AG04450 (cell line): ENCODE measurements at regions not wholly inside any gene's neighbourhood (a gene's known extent, or its start where the extent isn't known, plus 50 kb on each side); places are given as distances from the start of the nearest gene placed in this dataset.

Experiments
- CTCF ChIA-PET: fragments of 300-600, 350-600 bp; formaldehyde crosslinking; extraction: SDS; loops from one replicate; lab custom pipeline; 2022; ENCODE audit warnings: antibody characterized with exemption, inconsistent platforms; lab: Charles Lee
- POLR2A ChIA-PET: fragments of 350-600 bp; formaldehyde crosslinking; extraction: SDS; loops from one replicate; lab custom pipeline; 2021; ENCODE audit warnings: antibody characterized with exemption, inconsistent platforms; lab: Yijun Ruan, JAX
- DNase-seq: peaks from one replicate; pipeline ENCODE4 v3.0.0-alpha.2; 2011; ENCODE audit warnings: low read depth, low spot score
- H3K27ac ChIP-seq: one replicate; pipeline ENCODE4 v1.5.1; 2012; ENCODE audit warnings: low read depth, low read length, control low read depth
- H3K27me3 ChIP-seq: one replicate; pipeline ENCODE4 v1.6.0; 2012; ENCODE audit warnings: low read length; ENCODE audit not compliant: control insufficient read depth, insufficient read depth
- H3K4me3 ChIP-seq: 2 replicates; pipeline ENCODE4 v1.5.1; 2011; ENCODE audit warnings: mild to moderate bottlenecking, low read depth, low read length, control low read depth
- H3K9me3 ChIP-seq: 2 replicates; pipeline ENCODE4 v1.5.1; 2012; ENCODE audit warnings: low read length; ENCODE audit not compliant: control insufficient read depth, insufficient read depth
- TF ChIP-seq, protein P1 (sequence below): IDR thresholded peaks from 2 replicates; pipeline ENCODE4 v1.5.1; 2011; ENCODE audit warnings: low read depth, low read length, control low read depth, inconsistent platforms

DNA sequence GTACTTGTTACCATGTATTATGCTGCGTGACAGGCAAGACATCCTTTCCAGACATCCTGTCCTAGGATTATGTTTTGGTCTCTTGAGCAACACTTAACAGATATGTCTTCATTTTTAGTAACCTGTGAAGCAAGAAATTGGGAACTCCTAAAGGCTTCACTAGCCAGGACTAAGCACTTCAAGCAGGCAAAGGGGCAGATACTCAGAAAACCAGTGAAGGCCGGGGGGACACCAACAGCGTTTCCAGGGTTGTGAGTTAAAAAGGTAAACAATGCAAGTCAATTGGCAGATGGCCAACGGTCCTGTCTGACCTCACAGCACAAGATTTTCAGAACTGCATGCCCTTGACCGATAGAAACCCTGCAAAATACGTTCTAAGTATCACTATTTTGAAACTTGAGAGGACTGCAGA lies 77.6 kb upstream of the SFMBT2 start:
- H3K27ac ChIP-seq = no peak overlapping the region
- no peak overlapping the region for H3K4me3 ChIP-seq
- TF ChIP-seq, protein P1, sequence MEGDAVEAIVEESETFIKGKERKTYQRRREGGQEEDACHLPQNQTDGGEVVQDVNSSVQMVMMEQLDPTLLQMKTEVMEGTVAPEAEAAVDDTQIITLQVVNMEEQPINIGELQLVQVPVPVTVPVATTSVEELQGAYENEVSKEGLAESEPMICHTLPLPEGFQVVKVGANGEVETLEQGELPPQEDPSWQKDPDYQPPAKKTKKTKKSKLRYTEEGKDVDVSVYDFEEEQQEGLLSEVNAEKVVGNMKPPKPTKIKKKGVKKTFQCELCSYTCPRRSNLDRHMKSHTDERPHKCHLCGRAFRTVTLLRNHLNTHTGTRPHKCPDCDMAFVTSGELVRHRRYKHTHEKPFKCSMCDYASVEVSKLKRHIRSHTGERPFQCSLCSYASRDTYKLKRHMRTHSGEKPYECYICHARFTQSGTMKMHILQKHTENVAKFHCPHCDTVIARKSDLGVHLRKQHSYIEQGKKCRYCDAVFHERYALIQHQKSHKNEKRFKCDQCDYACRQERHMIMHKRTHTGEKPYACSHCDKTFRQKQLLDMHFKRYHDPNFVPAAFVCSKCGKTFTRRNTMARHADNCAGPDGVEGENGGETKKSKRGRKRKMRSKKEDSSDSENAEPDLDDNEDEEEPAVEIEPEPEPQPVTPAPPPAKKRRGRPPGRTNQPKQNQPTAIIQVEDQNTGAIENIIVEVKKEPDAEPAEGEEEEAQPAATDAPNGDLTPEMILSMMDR = no peak
- no peak for DNase-seq
- CTCF ChIA-PET = interaction anchor here (0.7 kb wide), 1 partner anchor 37 kb away, joined by 3 read pairs; no protein-coding TSS in a partner anchor
- no peaks in the 10 kb centered on the region for H3K27me3 ChIP-seq
- H3K9me3 ChIP-seq = no peaks in the 10 kb centered on the region
- POLR2A ChIA-PET = no interaction called here

DNA sequence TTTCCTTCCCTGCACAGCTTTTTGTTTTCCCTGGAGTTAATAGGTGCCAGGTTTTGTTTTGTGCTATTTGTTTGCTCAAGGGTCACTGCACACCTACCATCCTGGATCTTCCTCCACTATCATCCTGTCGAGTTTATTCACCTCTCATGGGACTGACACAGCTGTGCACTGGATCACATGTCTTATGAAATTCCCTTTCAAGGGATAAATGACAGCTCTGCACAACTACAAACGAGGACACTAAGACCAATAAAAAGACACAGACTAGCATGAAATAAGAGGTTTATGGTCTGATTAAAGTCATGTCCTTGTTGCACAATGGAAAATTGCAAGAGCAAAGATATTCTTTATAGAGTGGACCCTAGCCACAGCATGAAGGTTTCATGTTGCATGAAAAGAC lies 76.7 kb upstream of the SFMBT2 start:
- Histone ChIP-seq H3K9me3 (peaks cover 3% of the 10 kb centered on the region; the same call in 1 of the 2 replicates), H3K4me3 (no peak overlapping the region), H3K27me3 (no peaks in the 10 kb centered on the region), H3K27ac (no peak overlapping the region)
- CTCF ChIA-PET = no interaction called here
- no peak for DNase-seq
- POLR2A ChIA-PET = no interaction called here
- TF ChIP-seq, protein P1 = no peak

DNA sequence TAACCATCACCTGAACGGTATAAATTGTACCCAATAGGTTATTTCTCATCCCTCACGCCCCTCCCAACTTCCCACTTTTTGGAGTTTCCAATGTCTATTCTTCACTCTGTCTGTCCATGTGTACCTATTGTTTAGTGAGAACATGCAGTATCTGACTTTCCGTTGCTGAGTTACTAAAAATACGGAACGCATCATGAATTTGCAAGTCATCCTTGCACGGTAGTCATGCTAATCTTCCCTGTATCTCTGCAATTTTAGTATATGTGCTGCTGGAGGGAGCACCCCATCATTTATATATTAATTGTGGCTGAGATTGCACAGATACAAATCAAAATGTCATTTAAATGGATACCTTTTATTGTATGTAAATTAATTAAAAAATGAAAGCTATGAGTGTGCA lies 75.7 kb upstream of the SFMBT2 start:
- Histone ChIP-seq H3K4me3 (no peak overlapping the region), H3K9me3 (peaks cover 3% of the 10 kb centered on the region; the same call in 1 of the 2 replicates), H3K27me3 (no peaks in the 10 kb centered on the region), H3K27ac (no peak overlapping the region)
- TF ChIP-seq, protein P1 = no peak
- DNase-seq = no peak
- CTCF ChIA-PET = no interaction called here
- POLR2A ChIA-PET = no interaction called here

DNA sequence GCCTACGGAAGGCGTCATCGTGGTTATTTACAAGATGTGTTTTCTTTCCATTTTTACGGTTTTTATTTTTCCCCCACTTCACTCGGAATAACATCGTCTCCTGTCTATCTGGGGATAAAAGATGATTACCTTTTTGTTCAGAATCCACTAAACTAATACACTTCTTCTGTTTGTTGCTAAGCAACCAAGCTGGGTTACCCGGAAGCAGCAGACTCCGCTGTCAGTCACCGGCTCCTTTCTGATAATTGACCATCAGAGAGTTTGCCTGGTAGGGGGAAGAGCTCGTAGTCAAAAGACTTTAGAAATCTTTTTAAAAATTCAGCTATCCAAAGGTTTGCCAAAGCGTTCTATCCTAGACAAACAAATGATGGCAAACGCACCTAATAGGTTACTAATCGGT lies 75.0 kb upstream of the SFMBT2 start:
- CTCF ChIA-PET = interaction anchor here (0.5 kb wide), 1 partner anchor 1351 kb away, joined by 4 read pairs; no protein-coding TSS in a partner anchor
- H3K27me3 ChIP-seq = no peaks in the 10 kb centered on the region

DNA sequence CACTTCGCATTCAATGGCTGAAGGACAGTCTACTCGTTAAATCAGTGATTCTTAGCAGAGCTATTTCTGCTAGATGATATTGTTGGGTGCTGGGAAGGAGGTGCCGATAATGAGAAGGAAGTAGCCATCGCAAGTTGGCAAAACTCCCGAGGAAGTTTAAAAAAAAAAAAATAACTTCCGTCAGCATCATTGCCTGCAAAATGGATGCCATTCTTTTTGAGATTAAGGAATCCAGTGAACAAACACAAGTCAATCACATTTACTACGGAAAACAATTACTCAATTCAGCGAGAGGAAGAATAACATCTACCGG lies 74.4 kb upstream of the SFMBT2 start:
- Histone ChIP-seq H3K9me3 (peaks cover 3% of the 10 kb centered on the region; the same call in 1 of the 2 replicates), H3K4me3 (no peak overlapping the region), H3K27me3 (no peaks in the 10 kb centered on the region), H3K27ac (no peak overlapping the region)
- ChIA-PET POLR2A (no interaction called here), CTCF (interaction anchor here (0.5 to 0.7 kb wide), 2 partner anchors 19 to 1350 kb away, joined by 4 read pairs; no protein-coding TSS in a partner anchor)
- no peak for DNase-seq
- TF ChIP-seq, protein P1 = no peak

More for the DNA sequence above, 75.0 kb upstream of the SFMBT2 start:
- Histone ChIP-seq H3K9me3 (peaks cover 3% of the 10 kb centered on the region; the same call in 1 of the 2 replicates), H3K27ac (no peak overlapping the region), H3K4me3 (no peak overlapping the region)
- DNase-seq = no peak
- TF ChIP-seq, protein P1 = no peak
- POLR2A ChIA-PET = no interaction called here
